Calu3 (cell line): ENCODE measurements at regions not wholly inside any gene's neighbourhood (a gene's known extent, or its start where the extent isn't known, plus 50 kb on each side); places are given as distances from the start of the nearest gene placed in this dataset.

Experiments used
- BruUV-seq: library from RNA; stranded (reverse); fragments of 400-500 nt; replicated peaks from 2 replicates; lab custom pipeline; 2021; lab: Mats Ljungman, UMichigan
- CTCF ChIA-PET: fragments of 300-600 bp; sonication (Branson Sonifier 250); formaldehyde crosslinking; loops from one replicate; lab custom pipeline; 2022; ENCODE audit warnings: antibody characterized with exemption; lab: Charles Lee
- DNase-seq: peaks from one replicate; pipeline ENCODE4 v3.0.0; 2022
- H3K27ac Mint-ChIP-seq: one replicate; pipeline ENCODE4 v1.8.0; 2022; ENCODE audit warnings: mixed read lengths; ENCODE audit not compliant: unreplicated experiment
- H3K27me3 Mint-ChIP-seq: one replicate; pipeline ENCODE4 v1.8.0; 2022; ENCODE audit warnings: mixed read lengths; ENCODE audit not compliant: unreplicated experiment
- H3K36me3 Mint-ChIP-seq: one replicate; pipeline ENCODE4 v1.8.0; 2022; ENCODE audit warnings: mild to moderate bottlenecking, moderate library complexity, mixed read lengths; ENCODE audit not compliant: insufficient read depth, unreplicated experiment
- H3K4me1 Mint-ChIP-seq: one replicate; pipeline ENCODE4 v1.8.0; 2022; ENCODE audit warnings: mild to moderate bottlenecking, low read depth, mixed read lengths; ENCODE audit not compliant: unreplicated experiment
- H3K4me3 Mint-ChIP-seq: one replicate; pipeline ENCODE4 v1.8.0; 2022; ENCODE audit warnings: mild to moderate bottlenecking, low read depth, moderate library complexity, mixed read lengths; ENCODE audit not compliant: unreplicated experiment
- H3K9me3 Mint-ChIP-seq: one replicate; pipeline ENCODE4 v1.8.0; 2022; ENCODE audit warnings: low read depth, mixed read lengths; ENCODE audit not compliant: unreplicated experiment
- intact Hi-C: fragments of 100-400 bp; cut with micrococcal nuclease; formaldehyde crosslinking; loops from one replicate; pipeline ENCODE4 v1.10.0; 2022; ENCODE audit not compliant: unreplicated experiment
- TF ChIP-seq, protein P1 (sequence below): fragments of 200-600 bp; IDR thresholded peaks from one replicate; pipeline ENCODE4 v1.8.0; 2022; ENCODE audit warnings: antibody characterized with exemption; ENCODE audit not compliant: unreplicated experiment

DNA sequence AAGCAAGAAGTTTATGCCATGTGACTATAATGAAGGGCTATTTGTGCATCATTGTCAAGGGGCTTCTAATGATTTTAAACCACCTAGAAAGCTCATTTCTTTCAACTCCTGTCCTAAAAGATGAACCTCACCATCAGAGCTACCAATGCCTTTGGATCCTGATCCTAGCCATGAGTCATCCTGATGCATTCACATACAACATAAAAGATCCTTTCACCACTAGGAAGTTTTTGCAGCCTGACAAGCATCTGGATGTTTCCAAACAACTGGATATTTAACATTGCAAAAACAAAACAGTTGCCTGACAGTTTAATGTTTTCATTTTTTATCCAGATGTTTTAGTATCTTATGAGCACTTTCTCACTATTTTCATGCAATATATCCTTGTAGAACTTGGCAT, 425.3 kb downstream of the MBD2 start:
- intact Hi-C loops: loop anchor here (10.0 kb wide), 2 partner anchors 56 to 84 kb away; no protein-coding TSS in a partner anchor
- CTCF ChIA-PET: no interaction called here
- H3K9me3 Mint-ChIP-seq: peaks cover 8% of the 10 kb centered on the region
- no TSS peak for BruUV-seq
- TF ChIP-seq, protein P1, sequence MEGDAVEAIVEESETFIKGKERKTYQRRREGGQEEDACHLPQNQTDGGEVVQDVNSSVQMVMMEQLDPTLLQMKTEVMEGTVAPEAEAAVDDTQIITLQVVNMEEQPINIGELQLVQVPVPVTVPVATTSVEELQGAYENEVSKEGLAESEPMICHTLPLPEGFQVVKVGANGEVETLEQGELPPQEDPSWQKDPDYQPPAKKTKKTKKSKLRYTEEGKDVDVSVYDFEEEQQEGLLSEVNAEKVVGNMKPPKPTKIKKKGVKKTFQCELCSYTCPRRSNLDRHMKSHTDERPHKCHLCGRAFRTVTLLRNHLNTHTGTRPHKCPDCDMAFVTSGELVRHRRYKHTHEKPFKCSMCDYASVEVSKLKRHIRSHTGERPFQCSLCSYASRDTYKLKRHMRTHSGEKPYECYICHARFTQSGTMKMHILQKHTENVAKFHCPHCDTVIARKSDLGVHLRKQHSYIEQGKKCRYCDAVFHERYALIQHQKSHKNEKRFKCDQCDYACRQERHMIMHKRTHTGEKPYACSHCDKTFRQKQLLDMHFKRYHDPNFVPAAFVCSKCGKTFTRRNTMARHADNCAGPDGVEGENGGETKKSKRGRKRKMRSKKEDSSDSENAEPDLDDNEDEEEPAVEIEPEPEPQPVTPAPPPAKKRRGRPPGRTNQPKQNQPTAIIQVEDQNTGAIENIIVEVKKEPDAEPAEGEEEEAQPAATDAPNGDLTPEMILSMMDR: no peak
- no peak overlapping the region for H3K4me3 Mint-ChIP-seq
- H3K27me3 Mint-ChIP-seq: no peaks in the 10 kb centered on the region
- H3K4me1 Mint-ChIP-seq: peaks cover 30% of the 10 kb centered on the region
- no peaks in the 10 kb centered on the region for H3K36me3 Mint-ChIP-seq
- no peak for DNase-seq
- no peak overlapping the region for H3K27ac Mint-ChIP-seq

DNA sequence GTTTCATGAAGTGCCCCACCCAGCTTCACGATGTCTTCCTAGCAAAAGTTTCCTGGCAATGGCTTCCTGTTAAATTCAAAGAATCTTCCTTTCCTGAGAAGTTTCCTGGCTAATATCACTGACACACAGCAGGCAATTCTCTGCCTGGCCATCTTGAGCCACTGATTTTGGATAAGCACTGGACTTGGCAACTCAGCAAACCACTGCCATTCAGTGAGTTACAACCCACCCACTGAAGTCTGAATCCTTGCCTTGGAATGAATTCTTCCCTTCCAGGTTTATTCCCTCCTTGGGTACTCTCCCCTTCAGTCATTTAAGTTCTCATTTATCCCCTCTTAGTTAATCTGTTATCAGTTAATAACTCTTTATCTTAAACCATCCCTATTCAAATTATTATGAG, 426.0 kb downstream of the MBD2 start:
- H3K4me1 Mint-ChIP-seq: peaks cover 30% of the 10 kb centered on the region
- peaks cover 8% of the 10 kb centered on the region for H3K9me3 Mint-ChIP-seq
- peak overlapping the region; percentile 0 for H3K27ac Mint-ChIP-seq
- TF ChIP-seq, protein P1: no peak
- intact Hi-C loops: loop anchor here (10.0 kb wide), 2 partner anchors 56 to 84 kb away; no protein-coding TSS in a partner anchor
- H3K4me3 Mint-ChIP-seq: no peak overlapping the region
- CTCF ChIA-PET: no interaction called here
- no peaks in the 10 kb centered on the region for H3K27me3 Mint-ChIP-seq
- no peak for DNase-seq
- BruUV-seq: no TSS peak
- H3K36me3 Mint-ChIP-seq: no peaks in the 10 kb centered on the region

DNA sequence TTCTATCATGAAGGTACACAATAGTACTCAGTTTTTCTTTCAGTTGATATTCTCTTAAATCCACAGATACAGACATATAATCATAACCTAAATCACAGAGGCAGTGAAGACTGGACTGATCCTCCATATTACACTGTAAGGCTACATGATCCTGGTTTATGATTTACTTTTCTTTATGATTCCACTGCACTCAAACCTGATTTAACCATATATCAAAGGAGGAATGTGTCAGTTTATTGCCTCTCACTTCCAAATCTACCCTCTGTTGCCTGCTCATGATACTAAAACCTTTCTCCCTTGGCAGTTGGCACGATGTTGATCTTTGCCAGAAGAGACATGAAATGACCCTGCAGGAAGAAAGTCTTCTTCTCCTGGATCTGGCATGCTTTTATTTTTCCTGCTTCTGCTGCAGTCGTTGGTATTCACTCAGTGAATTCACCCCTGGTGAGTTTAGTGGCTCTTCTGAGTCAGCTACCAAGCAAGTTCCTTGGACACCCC, 426.4 kb downstream of the MBD2 start:
- DNase-seq: no peak
- no peaks in the 10 kb centered on the region for H3K36me3 Mint-ChIP-seq
- H3K4me1 Mint-ChIP-seq: peaks cover 30% of the 10 kb centered on the region
- BruUV-seq: no TSS peak
- peak overlapping the region; percentile 0 for H3K27ac Mint-ChIP-seq
- CTCF ChIA-PET: no interaction called here
- TF ChIP-seq, protein P1: no peak
- H3K4me3 Mint-ChIP-seq: no peak overlapping the region
- H3K9me3 Mint-ChIP-seq: peaks cover 5% of the 10 kb centered on the region
- intact Hi-C loops: loop anchor here (10.0 kb wide), 2 partner anchors 57 to 83 kb away; no protein-coding TSS in a partner anchor
- no peaks in the 10 kb centered on the region for H3K27me3 Mint-ChIP-seq

DNA sequence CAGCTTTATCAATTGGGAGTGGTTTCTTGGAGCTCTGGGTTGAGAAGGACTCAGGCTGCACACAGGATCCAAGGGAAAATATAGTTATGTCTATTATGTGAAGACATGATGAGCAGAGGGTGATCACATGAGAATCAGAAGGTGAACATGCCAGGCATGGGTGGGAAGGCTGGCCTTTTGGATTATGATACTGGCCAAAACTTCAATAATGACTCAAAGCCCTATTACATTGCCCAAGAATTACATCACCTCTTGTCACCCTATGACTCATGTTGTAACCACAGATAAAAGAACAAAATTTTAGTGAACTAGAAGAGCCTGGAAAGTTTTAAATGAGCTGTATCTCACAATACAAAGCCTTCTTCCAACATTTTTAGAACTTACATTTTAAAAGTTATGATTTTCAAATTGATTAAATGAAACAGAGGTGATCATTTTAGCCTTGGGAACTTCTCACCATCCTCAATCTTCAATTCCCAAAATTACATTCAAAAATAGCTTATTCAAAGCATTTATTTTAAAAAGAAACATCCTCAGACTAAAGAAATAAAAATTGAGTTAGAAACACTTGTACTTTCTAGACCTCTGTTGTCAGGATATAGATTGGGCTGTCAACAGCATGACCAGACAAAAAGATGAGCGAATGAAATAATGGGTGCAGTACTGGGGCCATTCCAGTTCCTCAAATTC, 428.3 kb downstream of the MBD2 start:
- CTCF ChIA-PET: interaction anchor here (0.7 kb wide), 1 partner anchor 9 kb away, joined by 4 read pairs; no protein-coding TSS in a partner anchor
- no peak overlapping the region for H3K4me3 Mint-ChIP-seq
- no peaks in the 10 kb centered on the region for H3K27me3 Mint-ChIP-seq
- BruUV-seq: no TSS peak
- H3K4me1 Mint-ChIP-seq: peaks cover 30% of the 10 kb centered on the region
- intact Hi-C loops: loop anchor here (10.0 kb wide), 2 partner anchors 59 to 81 kb away; no protein-coding TSS in a partner anchor
- TF ChIP-seq, protein P1: no peak
- peak overlapping the region; percentile 63 for H3K27ac Mint-ChIP-seq
- no peak for DNase-seq
- H3K36me3 Mint-ChIP-seq: no peaks in the 10 kb centered on the region
- peaks cover 10% of the 10 kb centered on the region for H3K9me3 Mint-ChIP-seq
